Adrenal gland (tissue), 5 donors: ENCODE measurements at regions not wholly inside any gene's neighbourhood (a gene's known extent, or its start where the extent isn't known, plus 50 kb on each side); places are given as distances from the start of the nearest gene placed in this dataset.

ENCODE experiments used
- CTCF ChIP-seq, 6 experiments: fragments of 450-650 bp in 4 of 6; fragments of 200-600 bp in 2 of 6; sonication (generic) in 1 of 6; IDR thresholded peaks; 1 replicate in 5 of 6; 2 replicates in 1 of 6; pipeline versions ENCODE4 v1.5.1 to v1.8.0; 2016 to 2021; ENCODE audit warnings: antibody characterized with exemption in 6 of 6, mild to moderate bottlenecking in 2 of 6, moderate library complexity in 1 of 6
- POLR2A ChIP-seq, 2 donors: fragments of 450-650 bp; IDR thresholded peaks; one replicate each; pipeline ENCODE4 v1.6.1; 2017; ENCODE audit warnings: antibody characterized with exemption in 2 of 2, mild to moderate bottlenecking in 2 of 2, moderate library complexity in 1 of 2
- donor health status: DM: no; HTN: no; CAD: no.

- TF ChIP-seq CTCF (IDR thresholded peaks at IDR 0.05) (no peak), POLR2A (IDR thresholded peaks at IDR 0.05) (no peak)
These were observed 208.7 kb upstream of the PREP start for GRCh38 chr6:105611606-105612005.
